Liver (tissue), 8 donors: ENCODE measurements at regions not wholly inside any gene's neighbourhood (a gene's known extent, or its start where the extent isn't known, plus 50 kb on each side); places are given as distances from the start of the nearest gene placed in this dataset.
A peak's percentile ranks its signal among the peaks of the same experiment; 100 is the strongest.

ENCODE experiments used
- DNase-seq: peaks from one replicate; pipeline ENCODE4 v3.0.0-alpha.2; 2017; ENCODE audit warnings: low spot score
- H3K27ac ChIP-seq, 2 donors: one replicate each; pipeline ENCODE4 v1.7.0; 2013; ENCODE audit warnings: inconsistent platforms in 2 of 2, low read length in 2 of 2, control low read depth in 1 of 2, low read depth in 1 of 2, mild to moderate bottlenecking in 1 of 2
- H3K27me3 ChIP-seq, 4 donors: one replicate each; pipeline versions ENCODE4 v1.6.1 to v1.7.0; 2013; ENCODE audit warnings: low read length in 3 of 4, inconsistent platforms in 1 of 4, mild to moderate bottlenecking in 1 of 4, moderate library complexity in 1 of 4; ENCODE audit not compliant: control insufficient read depth in 4 of 4, insufficient read depth in 4 of 4
- H3K36me3 ChIP-seq, 4 donors: one replicate each; pipeline versions ENCODE4 v1.6.1 to v1.7.0; 2013; ENCODE audit warnings: low read length in 3 of 4, mild to moderate bottlenecking in 3 of 4, low read depth in 1 of 4, moderate library complexity in 1 of 4; ENCODE audit not compliant: control insufficient read depth in 4 of 4, insufficient read depth in 3 of 4
- H3K4me1 ChIP-seq, 4 donors: one replicate each; pipeline versions ENCODE4 v1.6.1 to v1.7.0; 2013; ENCODE audit warnings: low read length in 3 of 4, mild to moderate bottlenecking in 3 of 4, moderate library complexity in 1 of 4; ENCODE audit not compliant: control insufficient read depth in 4 of 4, insufficient read depth in 4 of 4
- H3K4me3 ChIP-seq, 3 donors: one replicate each; pipeline versions ENCODE4 v1.6.1 to v1.7.0; 2013; ENCODE audit warnings: low read length in 3 of 3, control low read depth in 1 of 3, low read depth in 1 of 3, mild to moderate bottlenecking in 1 of 3
- H3K9ac ChIP-seq, 2 donors: one replicate each; pipeline ENCODE4 v1.7.0; 2013; ENCODE audit warnings: low read length in 2 of 2, mild to moderate bottlenecking in 2 of 2, moderate library complexity in 2 of 2, control low read depth in 1 of 2, low read depth in 1 of 2
- H3K9me3 ChIP-seq, 4 donors: one replicate each; pipeline versions ENCODE4 v1.6.1 to v1.7.0; 2013; ENCODE audit warnings: low read length in 3 of 4; ENCODE audit not compliant: control insufficient read depth in 4 of 4
- CTCF ChIP-seq: fragments of 150-350 bp; IDR thresholded peaks from 2 replicates; pipeline ENCODE4 v1.5.1; 2017; ENCODE audit warnings: improper control_type of control experiment, low read depth, low read length; ENCODE audit not compliant: missing input control
- FOXA1 ChIP-seq: IDR thresholded peaks from 2 replicates; pipeline ENCODE4 v1.6.1; 2016; ENCODE audit warnings: antibody characterized with exemption
- FOXA2 ChIP-seq: IDR thresholded peaks from 2 replicates; pipeline ENCODE4 v1.6.1; 2016; ENCODE audit warnings: antibody characterized with exemption
- GABPA ChIP-seq, 2 donors: IDR thresholded peaks in 1 of 2; conservative IDR thresholded peaks in 1 of 2; 2 replicates each; pipeline ENCODE4 v1.6.1; 2016; ENCODE audit warnings: antibody characterized with exemption in 2 of 2, mild to moderate bottlenecking in 1 of 2, moderate library complexity in 1 of 2
- MAX ChIP-seq: IDR thresholded peaks from 2 replicates; pipeline ENCODE4 v1.6.1; 2016; ENCODE audit warnings: antibody characterized with exemption
- REST ChIP-seq: IDR thresholded peaks from 2 replicates; pipeline ENCODE4 v1.6.1; 2016; ENCODE audit warnings: antibody characterized with exemption, mild to moderate bottlenecking
- SP1 ChIP-seq: IDR thresholded peaks from 2 replicates; pipeline ENCODE4 v1.6.1; 2018; ENCODE audit warnings: antibody characterized with exemption, mild to moderate bottlenecking
- YY1 ChIP-seq: IDR thresholded peaks from 2 replicates; pipeline ENCODE4 v1.6.1; 2016; ENCODE audit warnings: antibody characterized with exemption, mild to moderate bottlenecking
- ZBTB33 ChIP-seq: IDR thresholded peaks from 2 replicates; pipeline ENCODE4 v1.6.1; 2016; ENCODE audit warnings: antibody characterized with exemption
- WGBS: extraction: QIAGEN DNeasy Blood & Tissue Kit; methylation state at CpG from one replicate; pipeline ENCODE4 v1.1.7; 2013; 5-methylcytosine and 5-hydroxymethylcytosine counted together
- donor health status: healthy.
- donor health status: healthy.
- donor health status: healthy.
- donor health status: healthy.
- donor health status: healthy.

- DNase-seq, result peak; percentile 77
- H3K4me3 ChIP-seq, result no peak overlapping the region
- H3K27ac ChIP-seq, result no peak overlapping the region
- no peak overlapping the region for H3K9ac ChIP-seq
- no peak for TF ChIP-seq CTCF
- no peaks in the 10 kb centered on the region for H3K36me3 ChIP-seq
- H3K27me3 ChIP-seq, result peaks cover 0 to 5% (median 0%) of the 10 kb centered on the region in 4 donors
- peaks cover 0 to 2% (median 0%) of the 10 kb centered on the region in 4 donors for H3K4me1 ChIP-seq
- 76% methylated on average over 11 of the region's 11 CpGs for WGBS
- H3K9me3 ChIP-seq, result peaks cover 0 to 2% (median 0%) of the 10 kb centered on the region in 4 donors
Observed at GRCh38 chr9:14395317-14396082, 81.6 kb upstream of the NFIB start.

- no peaks in the 10 kb centered on the region for H3K36me3 ChIP-seq
- H3K4me1 ChIP-seq, result no peaks in the 10 kb centered on the region
- H3K27ac ChIP-seq, result no peak overlapping the region
- H3K9me3 ChIP-seq, result peaks cover 0 to 2% (median 0%) of the 10 kb centered on the region in 4 donors
- H3K4me3 ChIP-seq, result no peak overlapping the region
- peaks cover 0 to 1% (median 0%) of the 10 kb centered on the region in 4 donors for H3K27me3 ChIP-seq
- no peak for DNase-seq
- TF ChIP-seq FOXA2, result no peak
- 66% methylated on average over 2 of the region's 2 CpGs for WGBS
- H3K9ac ChIP-seq, result no peak overlapping the region
Observed at GRCh38 chr9:14393418-14393817, 79.5 kb upstream of the NFIB start.

GRCh38 chr9:14391620-14392019 lies 77.7 kb upstream of the NFIB start:
- no peak overlapping the region for H3K4me3 ChIP-seq
- peaks cover 0 to 2% (median 0%) of the 10 kb centered on the region in 4 donors for H3K9me3 ChIP-seq
- H3K27ac ChIP-seq, result no peak overlapping the region
- DNase-seq, result no peak
- H3K4me1 ChIP-seq, result no peaks in the 10 kb centered on the region
- 60% methylated on average over 3 of the region's 3 CpGs for WGBS
- H3K36me3 ChIP-seq, result no peaks in the 10 kb centered on the region
- no peaks in the 10 kb centered on the region for H3K27me3 ChIP-seq
- H3K9ac ChIP-seq, result no peak overlapping the region
- TF ChIP-seq REST, result no peak

GRCh38 chr9:14389657-14390056 lies 75.7 kb upstream of the NFIB start:
- DNase-seq, result no peak
- Histone ChIP-seq H3K9me3 (peaks cover 0 to 2% (median 0%) of the 10 kb centered on the region in 4 donors), H3K4me1 (no peaks in the 10 kb centered on the region), H3K36me3 (no peaks in the 10 kb centered on the region), H3K27ac (no peak overlapping the region), H3K9ac (no peak overlapping the region), H3K4me3 (no peak overlapping the region), H3K27me3 (no peaks in the 10 kb centered on the region)
- 83% methylated on average over 2 of the region's 2 CpGs for WGBS
- TF ChIP-seq REST, result no peak
- TF ChIP-seq FOXA2, result no peak
- TF ChIP-seq SP1, result no peak
- no peak for TF ChIP-seq GABPA (IDR thresholded peaks at IDR 0.05 in 1 of 2, conservative IDR thresholded peaks at IDR 0.05 in 1 of 2)
- TF ChIP-seq YY1, result no peak
- no peak for TF ChIP-seq MAX
- no peak for TF ChIP-seq FOXA1
- TF ChIP-seq ZBTB33, result no peak
